Endothelial cell of umbilical vein (primary cell): ENCODE measurements at regions not wholly inside any gene's neighbourhood (a gene's known extent, or its start where the extent isn't known, plus 50 kb on each side); places are given as distances from the start of the nearest gene placed in this dataset.

Experiments
- CTCF ChIP-seq, 2 donors: IDR thresholded peaks; 1 replicate in 1 of 2; 2 replicates in 1 of 2; pipeline ENCODE4 v1.5.1; 2011; ENCODE audit warnings: low read length in 2 of 2, mild to moderate bottlenecking in 2 of 2, moderate library complexity in 2 of 2, control low read depth in 1 of 2, inconsistent platforms in 1 of 2, low read depth in 1 of 2; ENCODE audit not compliant: insufficient read depth in 1 of 2; ENCODE audit errors: extremely low read depth in 1 of 2
- EZH2 ChIP-seq: IDR thresholded peaks from 2 replicates; pipeline ENCODE4 v1.6.1; 2012; ENCODE audit warnings: borderline replicate concordance, low read depth, mild to moderate bottlenecking, moderate library complexity, low read length, inconsistent platforms; ENCODE audit not compliant: severe bottlenecking
- MAX ChIP-seq: IDR thresholded peaks from 2 replicates; pipeline ENCODE4 v1.6.1; 2011; ENCODE audit not compliant: insufficient read depth, insufficient read length
- POLR2A ChIP-seq: IDR thresholded peaks from 2 replicates; pipeline ENCODE4 v1.6.1; 2012; ENCODE audit warnings: low read depth, mild to moderate bottlenecking, control low read depth, low read length

- no peak for TF ChIP-seq CTCF (IDR thresholded peaks at IDR 0.05; ENCODE audit: extremely low read depth in 1 of 2, insufficient read depth in 1 of 2, low read depth in 1 of 2, low read length in 2 of 2)
- no peak for TF ChIP-seq POLR2A
- TF ChIP-seq MAX, result no peak
- TF ChIP-seq EZH2, result no peak
Measured at GRCh38 chrX:9133426-9133825, 99.5 kb upstream of the FAM9B start.
